SK-N-SH (cell line): ENCODE measurements at regions not wholly inside any gene's neighbourhood (a gene's known extent, or its start where the extent isn't known, plus 50 kb on each side); places are given as distances from the start of the nearest gene placed in this dataset.

Experiments
- TEAD4 ChIP-seq: IDR thresholded peaks from 2 replicates; pipeline ENCODE4 v1.4.0; 2012; ENCODE audit warnings: mild to moderate bottlenecking, borderline replicate concordance; ENCODE audit not compliant: insufficient read depth
- small RNA-seq, 7 experiments: library from RNA; depleted of rRNA; stranded (forward); fragments of <200 nt; gene quantifications; one replicate each; pipeline ENCODE3, GENCODE V24; 2012

DNA sequence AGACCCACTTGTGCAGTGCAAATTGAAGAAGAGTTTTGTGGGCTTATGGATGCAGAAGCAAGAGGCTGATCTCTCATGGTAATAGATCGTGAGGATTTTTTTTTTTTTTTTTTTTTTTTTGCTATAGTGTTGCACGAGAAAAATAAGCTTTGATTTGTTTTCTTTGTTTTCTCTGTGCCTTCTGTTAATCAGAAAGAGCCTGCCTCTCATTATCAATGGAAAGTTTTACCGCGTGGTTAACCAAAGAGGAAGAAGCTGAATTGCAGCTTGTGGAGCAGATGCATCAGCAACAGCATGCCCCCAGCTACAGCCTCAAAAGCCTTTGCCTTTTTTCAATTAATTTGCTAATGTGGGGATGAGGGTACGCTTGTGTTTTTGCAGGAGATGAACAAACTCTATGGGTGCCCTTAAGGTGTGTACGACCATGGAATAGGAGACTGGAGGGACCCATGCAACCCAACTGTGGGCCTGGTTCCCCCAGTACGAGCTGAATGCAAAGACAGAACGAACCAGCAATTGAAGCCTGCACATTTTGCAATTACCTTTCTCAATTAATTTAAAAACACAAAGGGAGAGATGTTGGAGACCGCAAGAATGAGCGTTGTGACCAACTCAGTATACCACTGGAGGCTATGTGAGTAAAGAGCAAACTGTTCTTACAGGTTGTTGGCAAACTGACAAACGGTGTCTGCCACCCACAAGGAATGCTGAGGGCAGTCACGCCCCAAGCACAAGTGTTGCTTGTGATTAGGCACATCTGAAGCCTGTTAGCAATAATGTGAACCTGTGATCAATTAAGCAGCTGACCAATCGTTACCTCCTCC lies 58.6 kb upstream of the SPRY2 start (continued):
- no peak for TF ChIP-seq TEAD4

Small RNAs in the stretch of these regions (small RNA-seq; reads per million reads assigned to genes)
- gene HIGD1AP2 (0 reads per million in 7 experiments), gene RNU6-67P (0 to 0.52 (median 0) reads per million in 7 experiments), gene RNU6-77P (0 reads per million in 7 experiments)
